ENCODE measurements at regions not wholly inside any gene's neighbourhood (a gene's known extent, or its start where the extent isn't known, plus 50 kb on each side); places are given as distances from the start of the nearest gene placed in this dataset.

DNA sequence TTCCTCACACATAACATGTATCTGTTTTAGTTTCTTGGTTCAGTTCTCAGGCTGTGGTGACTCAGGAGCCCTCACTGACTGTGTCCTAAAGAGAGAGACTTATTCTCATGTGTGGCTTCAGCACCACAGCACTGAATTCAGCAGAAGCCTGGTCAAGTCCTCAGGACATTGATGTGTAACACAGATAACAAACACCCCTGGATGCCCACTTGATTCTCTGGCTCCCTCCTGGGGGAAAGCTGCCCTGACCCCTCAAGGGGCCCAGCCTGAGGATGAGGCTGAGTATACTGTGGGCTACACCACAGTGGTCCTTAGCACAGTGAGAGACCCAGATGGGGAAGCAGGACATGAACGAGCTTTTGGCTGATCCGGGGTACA lies 87.2 kb upstream of the VPREB1 start:
- Histone ChIP-seq H3K36me3 (ENCODE audit: insufficient read depth, low read length) (no peaks in the 10 kb centered on the region), H3K27ac (ENCODE audit: low read depth in 1 of 2, low read length in 2 of 2) (no peak overlapping the region), H3K4me3 (ENCODE audit: low read length) (no peak overlapping the region), H3K9me3 (ENCODE audit: control insufficient read depth in 1 of 2, insufficient read depth in 1 of 2, low read length in 2 of 2) (no peaks in the 10 kb centered on the region), H3K27me3 (ENCODE audit: control insufficient read depth in 1 of 2, insufficient read depth in 2 of 2, low read length in 2 of 2) (no peaks in the 10 kb centered on the region), H3K4me1 (ENCODE audit: insufficient read depth, low read length) (peaks cover 7% of the 10 kb centered on the region)
- H3K4me3 Mint-ChIP-seq = no peak overlapping the region
- no peak for DNase-seq
- no peaks in the 10 kb centered on the region for H3K36me3 Mint-ChIP-seq (ENCODE audit: low read depth)
- H3K4me1 Mint-ChIP-seq (ENCODE audit: low read depth) = peaks cover 6% of the 10 kb centered on the region
- ChIA-PET CTCF (interaction anchor here (0.6 to 1.1 kb wide), 2 partner anchors 38 to 44 kb away, joined by 3 read pairs; no protein-coding TSS in a partner anchor), POLR2A (no interaction called here)
- H3K27me3 Mint-ChIP-seq = peaks cover 9% of the 10 kb centered on the region
- TF ChIP-seq, protein P1, sequence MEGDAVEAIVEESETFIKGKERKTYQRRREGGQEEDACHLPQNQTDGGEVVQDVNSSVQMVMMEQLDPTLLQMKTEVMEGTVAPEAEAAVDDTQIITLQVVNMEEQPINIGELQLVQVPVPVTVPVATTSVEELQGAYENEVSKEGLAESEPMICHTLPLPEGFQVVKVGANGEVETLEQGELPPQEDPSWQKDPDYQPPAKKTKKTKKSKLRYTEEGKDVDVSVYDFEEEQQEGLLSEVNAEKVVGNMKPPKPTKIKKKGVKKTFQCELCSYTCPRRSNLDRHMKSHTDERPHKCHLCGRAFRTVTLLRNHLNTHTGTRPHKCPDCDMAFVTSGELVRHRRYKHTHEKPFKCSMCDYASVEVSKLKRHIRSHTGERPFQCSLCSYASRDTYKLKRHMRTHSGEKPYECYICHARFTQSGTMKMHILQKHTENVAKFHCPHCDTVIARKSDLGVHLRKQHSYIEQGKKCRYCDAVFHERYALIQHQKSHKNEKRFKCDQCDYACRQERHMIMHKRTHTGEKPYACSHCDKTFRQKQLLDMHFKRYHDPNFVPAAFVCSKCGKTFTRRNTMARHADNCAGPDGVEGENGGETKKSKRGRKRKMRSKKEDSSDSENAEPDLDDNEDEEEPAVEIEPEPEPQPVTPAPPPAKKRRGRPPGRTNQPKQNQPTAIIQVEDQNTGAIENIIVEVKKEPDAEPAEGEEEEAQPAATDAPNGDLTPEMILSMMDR (IDR thresholded peaks at IDR 0.05) = no peak
- H3K9me3 Mint-ChIP-seq = no peaks in the 10 kb centered on the region
- no peak for ATAC-seq (ENCODE audit: poor library complexity)
- no peak overlapping the region for H3K27ac Mint-ChIP-seq
- intact Hi-C loops (cut with DNase I, micrococcal nuclease) = loop anchor here (2.0 kb wide), 2 partner anchors 37 to 77 kb away; no protein-coding TSS in a partner anchor

DNA sequence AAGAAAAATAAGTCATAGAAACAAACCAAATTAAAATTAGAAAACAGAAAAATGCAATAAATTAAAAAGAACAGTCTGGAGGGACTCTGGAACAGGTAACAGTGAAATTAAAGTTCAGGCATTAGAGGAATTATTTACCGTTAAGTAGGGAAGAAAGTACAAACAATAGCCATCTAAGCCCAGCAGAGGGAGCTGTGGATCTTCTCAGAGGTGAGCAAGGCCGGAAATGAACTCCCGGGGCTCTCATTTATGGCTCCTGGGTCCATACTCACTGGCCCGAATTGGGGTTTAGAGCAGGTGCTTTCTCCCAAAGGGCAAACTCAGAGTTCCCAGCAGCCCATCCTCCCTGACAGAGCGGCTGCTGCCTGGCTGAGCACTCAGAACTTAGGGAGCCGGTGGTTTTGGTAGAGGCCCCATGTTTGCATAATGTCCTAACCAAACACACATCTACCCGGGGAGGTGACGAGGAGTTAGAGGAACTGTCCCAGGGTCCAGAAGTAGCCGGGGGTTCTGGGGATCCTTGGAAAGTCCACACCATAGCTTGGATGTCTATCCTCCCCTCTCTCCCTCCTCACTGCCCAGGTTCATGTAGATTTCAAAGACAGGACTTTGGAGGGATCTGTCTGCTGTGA lies 87.8 kb upstream of the VPREB1 start:
- POLR2A ChIA-PET = no interaction called here
- Histone ChIP-seq H3K9me3 (ENCODE audit: control insufficient read depth in 1 of 2, insufficient read depth in 1 of 2, low read length in 2 of 2) (no peaks in the 10 kb centered on the region), H3K4me1 (ENCODE audit: insufficient read depth, low read length) (peaks cover 7% of the 10 kb centered on the region), H3K4me3 (ENCODE audit: low read length) (no peak overlapping the region), H3K36me3 (ENCODE audit: insufficient read depth, low read length) (no peaks in the 10 kb centered on the region), H3K27ac (ENCODE audit: low read depth in 1 of 2, low read length in 2 of 2) (no peak overlapping the region), H3K27me3 (ENCODE audit: control insufficient read depth in 1 of 2, insufficient read depth in 2 of 2, low read length in 2 of 2) (peaks cover 0 to 3% of the 10 kb centered on the region in 2 experiments)
- ATAC-seq (ENCODE audit: poor library complexity) (peak; percentile 81), DNase-seq (peak; percentile 13 to 84 (median 48))
- H3K4me1 Mint-ChIP-seq (ENCODE audit: low read depth) = peaks cover 6% of the 10 kb centered on the region
- H3K36me3 Mint-ChIP-seq (ENCODE audit: low read depth) = no peaks in the 10 kb centered on the region
- TF ChIP-seq, protein P1 (IDR thresholded peaks at IDR 0.05) = peak; percentile 68
- H3K4me3 Mint-ChIP-seq = no peak overlapping the region
- peaks cover 12% of the 10 kb centered on the region for H3K27me3 Mint-ChIP-seq
- no peaks in the 10 kb centered on the region for H3K9me3 Mint-ChIP-seq
- CTCF ChIA-PET = interaction anchor here (0.6 kb wide), 2 partner anchors 39 to 74 kb away, joined by 3 read pairs; no protein-coding TSS in a partner anchor
- no peak overlapping the region for H3K27ac Mint-ChIP-seq
- intact Hi-C loops (cut with DNase I, micrococcal nuclease) = loop anchor here (2.0 kb wide), 2 partner anchors 38 to 78 kb away; no protein-coding TSS in a partner anchor

DNA sequence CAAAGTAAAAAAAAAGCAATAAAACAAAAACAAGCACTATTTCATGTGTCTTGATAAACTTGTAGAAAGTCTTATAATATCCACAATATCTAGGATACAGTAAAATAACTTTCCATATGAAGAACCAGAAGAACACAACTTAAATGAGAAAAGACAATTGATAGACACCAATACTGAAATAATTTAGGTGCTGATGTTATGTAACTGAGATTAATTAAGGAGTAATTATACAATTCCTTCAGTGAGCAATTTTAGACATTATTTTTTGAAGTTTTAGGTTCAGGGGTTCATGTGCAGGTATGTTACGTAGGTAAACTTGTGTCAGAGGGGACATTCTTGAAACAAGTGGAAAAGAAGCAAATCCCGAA lies 88.3 kb upstream of the VPREB1 start:
- Histone ChIP-seq H3K27ac (ENCODE audit: low read depth in 1 of 2, low read length in 2 of 2) (no peak overlapping the region), H3K27me3 (ENCODE audit: control insufficient read depth in 1 of 2, insufficient read depth in 2 of 2, low read length in 2 of 2) (peaks cover 4 to 8% of the 10 kb centered on the region in 2 experiments), H3K4me3 (ENCODE audit: low read length) (no peak overlapping the region), H3K9me3 (ENCODE audit: control insufficient read depth in 1 of 2, insufficient read depth in 1 of 2, low read length in 2 of 2) (no peaks in the 10 kb centered on the region), H3K4me1 (ENCODE audit: insufficient read depth, low read length) (peaks cover 7% of the 10 kb centered on the region), H3K36me3 (ENCODE audit: insufficient read depth, low read length) (no peaks in the 10 kb centered on the region)
- ATAC-seq (ENCODE audit: poor library complexity) (no peak), DNase-seq (no peak)
- Mint-ChIP-seq H3K9me3 (no peaks in the 10 kb centered on the region), H3K27me3 (peaks cover 17% of the 10 kb centered on the region), H3K36me3 (ENCODE audit: low read depth) (no peaks in the 10 kb centered on the region), H3K4me1 (ENCODE audit: low read depth) (peaks cover 6% of the 10 kb centered on the region), H3K4me3 (no peak overlapping the region), H3K27ac (no peak overlapping the region)
- intact Hi-C loops (cut with DNase I, micrococcal nuclease) = loop anchor here (2.0 kb wide), 2 partner anchors 38 to 78 kb away; no protein-coding TSS in a partner anchor
- ChIA-PET POLR2A (no interaction called here), CTCF (interaction anchor here (0.6 kb wide), 1 partner anchor 74 kb away, joined by 3 read pairs; no protein-coding TSS in a partner anchor)
- TF ChIP-seq, protein P1 (IDR thresholded peaks at IDR 0.05) = no peak

All from CD4-positive, alpha-beta T cell (primary cell).